LHCN-M2 (cell line): ENCODE measurements at regions not wholly inside any gene's neighbourhood (a gene's known extent, or its start where the extent isn't known, plus 50 kb on each side); places are given as distances from the start of the nearest gene placed in this dataset.
"Not testable (repeated sequence)": the region's sequence is repeated elsewhere in the genome, so short reads cannot be mapped to it uniquely, and the experiment has no call there.

Experiments
- DNase-seq: peaks from one replicate; pipeline ENCODE4 v3.0.0-alpha.2; 2012; ENCODE audit warnings: low read depth

- DNase-seq = not testable (repeated sequence)
Observed at GRCh38 chr20:30660982-30661381, 596.5 kb upstream of the DEFB115 start.

GRCh38 chr20:30668418-30668817 lies 589.0 kb upstream of the DEFB115 start:
- not testable (repeated sequence) for DNase-seq

DNA sequence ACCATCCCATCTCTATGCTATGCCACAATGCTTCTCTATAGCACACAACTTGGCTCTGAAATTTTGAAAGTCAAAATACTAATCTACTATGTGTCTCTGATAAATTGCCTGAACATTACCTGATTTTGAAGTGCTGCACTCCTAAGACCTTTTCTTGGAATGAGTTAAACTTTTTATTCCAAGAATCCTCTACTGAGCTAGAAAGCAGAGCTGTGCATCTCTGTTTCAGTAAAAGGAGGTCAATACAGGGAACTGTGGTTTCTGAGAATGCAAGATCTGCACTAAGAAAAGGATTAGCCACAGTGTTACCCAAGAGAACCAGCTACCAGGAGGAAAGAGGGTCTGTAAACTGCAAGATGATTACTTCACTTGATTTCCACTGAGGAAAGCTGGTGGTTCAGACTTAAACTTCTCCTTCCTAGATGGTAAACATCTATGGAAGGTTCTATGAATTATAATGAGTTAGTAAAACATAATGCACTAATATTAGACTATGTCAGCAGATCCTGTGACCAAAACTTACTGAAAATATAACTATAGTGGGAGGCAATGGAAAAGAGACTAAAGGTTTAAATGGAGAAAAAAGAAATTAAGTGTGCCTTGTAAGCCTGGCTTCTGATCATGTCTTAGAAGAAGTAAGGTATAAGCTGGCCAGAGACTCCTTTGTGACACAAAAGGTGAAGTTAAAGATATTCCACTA lies 588.0 kb upstream of the DEFB115 start:
- not testable (repeated sequence) for DNase-seq

DNA sequence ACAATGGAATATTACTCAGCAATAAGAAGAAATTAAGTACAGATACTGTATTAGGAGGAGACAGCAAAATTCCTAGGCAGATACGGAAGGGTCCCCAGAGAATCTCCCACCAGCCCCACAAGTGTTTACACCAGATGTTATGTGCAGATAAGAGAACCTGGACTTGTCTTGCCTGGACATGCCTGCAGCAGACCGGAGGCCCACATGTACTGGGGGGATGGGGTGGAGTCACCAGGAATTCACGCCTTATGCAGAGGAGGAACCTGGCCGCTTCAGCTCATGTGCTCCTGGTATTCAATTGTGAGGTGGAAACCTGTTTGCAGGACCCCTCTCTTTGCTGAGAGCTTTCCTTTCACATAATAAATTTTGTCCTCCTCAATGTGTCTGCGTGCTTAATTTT lies 586.3 kb upstream of the DEFB115 start:
- DNase-seq = not testable (repeated sequence)

GRCh38 chr20:30675988-30676564 lies 581.4 kb upstream of the DEFB115 start:
- DNase-seq = not testable (repeated sequence)

DNA sequence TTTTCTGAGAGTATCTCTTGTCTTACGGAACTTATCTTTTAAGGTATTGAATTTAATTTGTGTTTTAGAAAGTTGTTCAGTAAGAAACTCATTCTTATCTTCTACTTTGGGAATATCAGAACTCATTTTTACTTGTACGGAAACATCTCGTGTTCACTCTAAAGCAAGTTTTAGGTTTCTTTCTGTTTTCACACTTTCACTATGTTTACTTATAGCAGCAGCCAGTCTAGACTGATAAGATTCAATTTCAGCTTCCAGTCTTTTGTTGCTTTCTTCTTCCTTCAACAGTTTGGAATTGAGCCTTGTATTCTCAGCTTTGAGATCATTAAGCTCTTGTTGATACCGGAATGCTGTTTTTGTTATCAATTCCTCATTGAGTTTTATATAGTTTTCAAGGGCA lies 575.2 kb upstream of the DEFB115 start:
- DNase-seq = not testable (repeated sequence)

GRCh38 chr20:30712861-30713260 lies 544.6 kb upstream of the DEFB115 start:
- DNase-seq = not testable (repeated sequence)

DNA sequence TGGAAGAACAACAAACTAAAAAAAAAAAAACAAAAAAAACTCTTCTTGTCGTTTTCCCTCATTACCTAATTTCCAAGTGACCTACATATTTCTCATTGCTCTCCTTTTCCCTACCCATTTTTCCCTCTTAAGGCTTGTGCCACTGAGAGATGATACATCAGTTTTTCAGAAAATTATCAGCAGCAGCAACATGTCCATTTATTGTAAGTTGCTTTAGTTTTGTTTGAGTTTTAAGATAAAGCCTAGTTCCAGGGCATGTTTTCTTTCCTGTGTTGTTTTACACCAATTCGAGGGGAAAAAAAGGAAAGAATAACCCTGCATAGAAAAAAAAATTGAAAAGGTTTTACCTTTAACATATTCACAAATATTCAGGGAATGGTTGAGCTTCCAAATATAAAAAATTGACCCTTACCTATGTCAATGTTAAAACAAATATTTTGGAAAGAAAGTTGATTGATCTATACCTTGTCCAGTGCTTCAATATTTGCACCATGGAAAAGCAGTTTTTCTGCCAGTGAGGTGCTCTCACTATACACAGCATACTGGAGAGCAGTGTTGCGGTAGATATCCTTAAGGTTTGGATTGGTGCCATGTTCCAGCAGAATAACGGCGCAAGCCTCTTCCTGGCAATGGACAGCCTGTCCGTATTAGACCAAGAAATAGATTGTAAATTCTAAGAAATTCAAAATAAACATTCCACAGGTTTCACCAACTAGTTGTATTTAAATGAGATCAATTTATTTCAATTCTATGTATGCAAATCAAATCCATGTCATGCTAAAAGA lies 537.9 kb upstream of the DEFB115 start:
- not testable (repeated sequence) for DNase-seq

- DNase-seq = not testable (repeated sequence)
Observed at GRCh38 chr20:30723511-30723910, 534.0 kb upstream of the DEFB115 start.

DNA sequence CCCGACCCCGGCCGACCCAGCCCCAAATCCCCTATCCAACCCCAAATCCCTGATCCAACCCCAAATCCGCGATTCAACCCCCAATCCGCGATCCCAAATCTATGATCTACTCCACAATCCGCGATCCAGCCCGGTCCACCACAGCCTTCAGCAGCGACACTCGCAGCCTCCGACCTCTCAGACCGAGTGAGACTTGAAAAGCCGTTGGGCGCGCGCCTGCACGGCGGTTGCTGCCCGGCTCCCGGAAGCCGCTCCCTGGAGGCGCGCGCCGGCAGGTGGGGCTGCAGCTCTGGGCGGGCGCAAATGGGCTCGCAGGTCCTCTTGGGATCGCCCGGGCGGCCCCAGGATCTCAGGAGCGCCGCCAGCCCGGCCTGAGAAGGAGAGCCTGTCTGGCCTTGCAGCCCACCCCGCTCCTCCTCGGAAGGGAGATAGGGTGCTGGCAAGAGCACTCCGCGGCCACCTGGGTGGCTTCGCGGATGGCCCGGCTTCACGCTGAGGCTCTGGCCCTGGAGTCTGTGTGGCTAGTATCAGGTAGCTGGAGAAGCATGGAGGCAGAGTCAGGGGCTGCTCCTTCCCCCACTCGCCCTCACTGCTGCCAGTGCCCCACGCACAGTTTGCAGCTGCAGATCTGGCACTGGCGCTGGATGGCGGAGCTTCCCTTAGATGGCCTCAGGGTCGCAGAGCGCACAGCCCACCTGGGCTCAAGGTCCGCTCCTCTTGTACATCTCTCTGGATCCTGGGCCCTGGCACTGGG lies 533.4 kb upstream of the DEFB115 start:
- DNase-seq = not testable (repeated sequence)

- not testable (repeated sequence) for DNase-seq
Observed at GRCh38 chr20:30724688-30725074, 532.8 kb upstream of the DEFB115 start.

DNA sequence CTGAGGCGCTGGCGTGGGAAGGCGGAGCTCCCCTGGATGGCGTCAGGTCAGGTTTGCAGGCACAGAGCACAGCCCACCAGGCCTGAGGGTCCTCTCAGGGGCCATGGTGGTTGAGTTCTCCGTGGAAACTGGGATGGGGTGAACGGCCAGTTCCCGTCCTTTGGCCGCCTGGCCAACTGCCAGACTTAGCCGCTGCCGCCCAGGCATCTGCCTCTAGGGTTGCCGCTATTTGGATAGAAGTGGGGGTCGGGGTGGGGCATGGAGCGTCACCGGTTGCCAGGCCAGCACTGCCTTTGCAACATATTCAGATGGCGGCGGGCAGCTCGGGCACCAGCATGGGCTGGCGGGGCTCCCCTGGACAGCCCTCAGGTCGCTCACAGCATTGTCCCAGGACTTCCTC lies 532.3 kb upstream of the DEFB115 start:
- not testable (repeated sequence) for DNase-seq

GRCh38 chr20:30728271-30728885 lies 529.1 kb upstream of the DEFB115 start:
- DNase-seq = not testable (repeated sequence)
